GM12892 (cell line): ENCODE measurements at regions not wholly inside any gene's neighbourhood (a gene's known extent, or its start where the extent isn't known, plus 50 kb on each side); places are given as distances from the start of the nearest gene placed in this dataset.

Experiments used
- POLR2A ChIP-seq: IDR thresholded peaks from 2 replicates; pipeline ENCODE4 v1.6.1; 2011; ENCODE audit warnings: low read depth, low read length, control low read depth
- POLR2AphosphoS5 ChIP-seq: IDR thresholded peaks from 2 replicates; pipeline ENCODE4 v1.6.1; 2011; ENCODE audit warnings: low read depth, low read length, control low read depth

GRCh38 chr13:65638572-65639168 is 1591.5 kb downstream of the PCDH9 start:
- TF ChIP-seq POLR2A (no peak), POLR2AphosphoS5 (no peak)
